Femur (tissue), 1 donor: ENCODE measurements at regions not wholly inside any gene's neighbourhood (a gene's known extent, or its start where the extent isn't known, plus 50 kb on each side); places are given as distances from the start of the nearest gene placed in this dataset.
"Not testable (repeated sequence)": the region's sequence is repeated elsewhere in the genome, so short reads cannot be mapped to it uniquely, and the experiment has no call there.

Experiments
- DNase-seq: peaks from one replicate; pipeline ENCODE4 v3.0.0-alpha.2; 2017

GRCh38 chr7:50251765-50252164 lies 52.8 kb upstream of the IKZF1 start:
- no peak for DNase-seq

- DNase-seq = no peak
These were observed 58.0 kb upstream of the IKZF1 start for GRCh38 chr7:50246551-50246950.

- not testable (repeated sequence) for DNase-seq
These were observed 62.4 kb upstream of the IKZF1 start for GRCh38 chr7:50242111-50242510.

DNA sequence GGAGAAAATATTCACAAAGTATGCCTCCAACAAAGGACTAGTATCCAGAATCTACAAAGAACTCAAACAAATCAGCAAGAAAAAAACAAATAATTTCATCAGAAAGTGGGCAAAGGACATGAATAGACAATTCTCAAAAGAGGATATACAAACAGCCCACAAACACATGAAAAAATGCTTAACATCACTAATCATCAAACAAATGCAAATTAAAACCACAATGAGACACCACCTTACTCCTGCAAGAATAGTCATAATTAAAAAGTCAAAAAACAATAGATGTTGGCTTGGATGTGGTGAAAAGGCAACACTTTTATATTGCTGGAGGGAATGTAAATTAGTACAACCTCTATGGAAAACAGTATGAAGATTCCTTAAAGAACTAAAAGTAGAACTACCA lies 63.8 kb upstream of the IKZF1 start:
- DNase-seq = not testable (repeated sequence)

DNA sequence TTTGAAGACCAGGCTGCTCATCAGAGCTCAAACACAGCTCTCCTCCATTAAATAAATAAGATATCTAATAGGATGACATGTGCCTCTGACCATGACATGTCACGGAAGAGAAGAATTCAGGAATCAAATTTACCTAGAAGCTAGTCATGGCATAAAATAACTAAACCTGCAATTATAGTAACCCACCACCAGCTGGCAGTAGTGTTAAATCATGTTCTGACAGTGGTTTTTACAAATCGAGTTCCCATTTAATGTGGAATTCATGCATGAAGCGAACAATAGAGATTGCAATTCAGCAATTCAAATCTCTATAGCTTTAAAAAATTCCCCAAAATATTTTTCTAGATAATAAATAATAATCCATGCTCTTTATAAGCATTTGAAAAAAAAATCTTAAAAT lies 74.6 kb upstream of the IKZF1 start:
- DNase-seq = no peak

- no peak for DNase-seq
These were observed 76.4 kb upstream of the IKZF1 start for GRCh38 chr7:50228148-50228547.

- DNase-seq = no peak
These were observed 76.8 kb upstream of the IKZF1 start for GRCh38 chr7:50227726-50228125.

DNA sequence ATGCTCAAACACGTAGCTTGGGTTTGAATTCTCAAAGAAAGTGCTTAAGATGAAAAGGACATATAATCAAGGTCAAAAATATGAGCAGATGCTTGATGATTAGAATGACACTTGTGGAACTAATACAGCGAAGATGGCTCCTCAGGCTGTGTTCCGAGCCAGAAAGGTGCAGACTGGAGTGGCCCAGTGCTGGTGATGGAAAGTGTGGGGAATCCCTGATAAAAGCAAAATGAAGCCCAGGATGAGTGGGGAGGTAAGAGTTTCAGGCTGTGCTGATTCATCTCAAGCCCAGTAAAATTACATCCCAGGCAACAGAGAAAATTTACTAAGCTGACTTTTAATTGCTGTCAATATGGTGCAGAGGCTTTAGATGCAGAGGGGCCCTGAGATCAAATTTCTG lies 77.8 kb upstream of the IKZF1 start:
- DNase-seq = no peak

DNA sequence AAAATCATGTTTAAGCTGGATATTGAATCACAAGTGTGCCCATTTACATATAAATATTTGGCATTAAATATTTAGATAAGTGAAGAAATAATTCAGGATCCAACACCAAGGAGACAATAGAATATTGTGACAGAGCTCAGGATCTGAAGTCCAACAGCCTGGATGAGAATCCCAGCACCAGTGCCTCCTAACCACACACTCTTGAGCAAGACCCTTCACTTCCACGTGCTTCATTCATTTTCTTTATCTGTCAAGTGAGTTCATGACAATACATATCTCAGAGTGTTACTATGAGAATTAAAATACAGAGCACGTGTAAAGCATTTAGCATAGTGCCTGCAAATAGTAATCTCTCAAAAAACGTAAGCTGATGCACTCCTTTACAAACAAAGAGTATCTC lies 78.4 kb upstream of the IKZF1 start:
- no peak for DNase-seq

GRCh38 chr7:50221433-50221832 lies 83.1 kb upstream of the IKZF1 start:
- no peak for DNase-seq

DNA sequence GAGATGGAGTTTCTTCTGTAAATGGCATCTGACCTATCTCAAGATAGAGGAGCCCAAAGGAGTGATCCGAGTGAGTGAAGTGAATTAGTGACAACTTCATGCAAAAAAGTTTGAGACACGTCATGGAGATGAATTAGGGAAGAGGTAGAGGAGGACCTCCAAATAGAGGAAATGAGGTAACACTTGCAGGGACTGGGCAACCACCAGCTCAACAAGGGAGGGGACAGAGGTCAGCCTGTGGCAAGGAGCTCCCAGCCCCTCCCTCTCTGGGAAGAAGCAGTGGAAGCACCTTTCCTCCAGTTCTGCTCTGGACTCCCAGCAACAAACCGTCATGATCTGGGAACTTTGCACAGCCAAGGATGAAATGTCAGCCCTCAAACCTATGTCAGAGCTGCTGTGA lies 83.5 kb upstream of the IKZF1 start:
- DNase-seq = no peak

- DNase-seq = no peak
These were observed 84.2 kb upstream of the IKZF1 start for GRCh38 chr7:50220273-50220672.

DNA sequence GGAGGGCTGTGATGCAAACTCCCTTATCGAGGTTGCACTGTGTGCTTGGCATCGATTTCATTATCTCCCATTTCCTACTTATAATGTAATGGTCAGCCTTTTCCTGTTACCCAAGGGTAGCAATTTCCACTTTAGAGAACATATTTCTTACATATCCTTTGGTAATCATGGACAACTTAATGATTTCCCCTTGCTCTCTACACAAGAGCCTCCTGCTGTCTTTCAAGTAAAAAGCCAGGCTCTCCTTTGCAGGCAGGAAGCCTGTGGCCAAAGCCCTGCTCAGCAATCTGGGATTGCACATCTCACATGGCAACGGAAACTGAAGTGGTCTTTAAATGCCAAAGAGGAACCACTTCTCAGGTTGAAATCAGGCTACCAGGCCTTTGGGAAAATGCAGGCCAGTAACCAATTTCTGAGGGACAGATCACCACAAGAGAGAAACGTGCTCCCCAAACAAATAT lies 86.7 kb upstream of the IKZF1 start:
- DNase-seq = no peak

DNA sequence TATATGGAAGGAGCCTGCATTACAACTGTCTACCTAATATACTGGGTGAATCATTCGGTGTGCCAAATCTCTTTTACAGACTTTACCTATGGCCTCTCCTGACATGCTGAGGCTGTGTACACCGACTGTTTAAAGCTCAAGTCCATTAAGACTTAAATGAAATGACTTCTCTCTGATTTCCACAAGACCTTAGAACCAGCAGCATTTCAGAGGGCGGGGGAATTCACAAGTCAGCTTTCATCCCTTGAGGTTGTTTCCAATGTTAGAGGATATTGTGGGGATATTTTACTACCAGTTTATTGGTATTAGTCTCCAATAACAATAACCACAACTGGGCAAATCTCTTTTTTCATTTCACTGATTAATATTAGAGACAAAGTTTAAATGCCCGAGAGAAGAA lies 87.1 kb upstream of the IKZF1 start:
- DNase-seq = no peak

GRCh38 chr7:50216626-50217025 lies 87.9 kb upstream of the IKZF1 start:
- DNase-seq = no peak

DNA sequence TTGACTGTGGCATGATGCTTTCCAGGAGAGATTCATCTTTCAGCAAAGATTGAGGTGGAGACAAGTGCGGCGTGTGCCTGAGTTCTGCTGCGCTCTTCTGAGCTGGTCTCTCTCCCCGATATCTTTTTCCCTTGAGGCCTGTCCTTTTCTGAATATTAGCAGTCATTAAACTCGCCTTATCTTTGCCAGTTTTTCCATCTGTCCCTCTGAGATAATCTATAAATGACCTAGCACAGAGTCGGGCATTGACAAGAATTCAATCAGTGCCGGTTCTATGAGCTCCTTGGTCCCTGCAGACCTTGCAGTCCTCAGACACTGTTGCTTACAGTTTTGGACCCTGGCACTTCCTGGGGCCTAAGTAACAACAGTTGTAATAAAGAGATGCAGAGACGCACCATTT lies 89.7 kb upstream of the IKZF1 start:
- DNase-seq = no peak

- DNase-seq = no peak
These were observed 90.3 kb upstream of the IKZF1 start for GRCh38 chr7:50214126-50214670.

DNA sequence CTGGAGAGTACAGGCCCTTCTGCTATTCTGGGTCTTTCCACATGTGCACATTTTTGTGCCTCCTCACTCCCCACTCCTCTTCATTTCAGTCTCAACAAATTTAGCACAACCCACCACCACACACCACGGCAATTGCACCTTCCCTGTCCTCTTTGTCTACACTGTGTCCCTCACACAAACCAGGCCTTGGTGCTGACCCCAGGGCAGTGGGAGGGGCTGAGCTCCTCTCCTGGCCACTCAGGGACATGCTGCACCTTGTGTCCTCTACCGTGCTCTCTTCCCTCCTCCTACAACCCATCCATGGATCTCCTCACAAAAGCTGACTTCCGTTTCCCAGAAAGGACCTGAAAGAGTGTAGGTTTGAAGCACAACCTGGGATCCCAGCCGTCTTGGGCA lies 90.9 kb upstream of the IKZF1 start:
- DNase-seq = no peak

DNA sequence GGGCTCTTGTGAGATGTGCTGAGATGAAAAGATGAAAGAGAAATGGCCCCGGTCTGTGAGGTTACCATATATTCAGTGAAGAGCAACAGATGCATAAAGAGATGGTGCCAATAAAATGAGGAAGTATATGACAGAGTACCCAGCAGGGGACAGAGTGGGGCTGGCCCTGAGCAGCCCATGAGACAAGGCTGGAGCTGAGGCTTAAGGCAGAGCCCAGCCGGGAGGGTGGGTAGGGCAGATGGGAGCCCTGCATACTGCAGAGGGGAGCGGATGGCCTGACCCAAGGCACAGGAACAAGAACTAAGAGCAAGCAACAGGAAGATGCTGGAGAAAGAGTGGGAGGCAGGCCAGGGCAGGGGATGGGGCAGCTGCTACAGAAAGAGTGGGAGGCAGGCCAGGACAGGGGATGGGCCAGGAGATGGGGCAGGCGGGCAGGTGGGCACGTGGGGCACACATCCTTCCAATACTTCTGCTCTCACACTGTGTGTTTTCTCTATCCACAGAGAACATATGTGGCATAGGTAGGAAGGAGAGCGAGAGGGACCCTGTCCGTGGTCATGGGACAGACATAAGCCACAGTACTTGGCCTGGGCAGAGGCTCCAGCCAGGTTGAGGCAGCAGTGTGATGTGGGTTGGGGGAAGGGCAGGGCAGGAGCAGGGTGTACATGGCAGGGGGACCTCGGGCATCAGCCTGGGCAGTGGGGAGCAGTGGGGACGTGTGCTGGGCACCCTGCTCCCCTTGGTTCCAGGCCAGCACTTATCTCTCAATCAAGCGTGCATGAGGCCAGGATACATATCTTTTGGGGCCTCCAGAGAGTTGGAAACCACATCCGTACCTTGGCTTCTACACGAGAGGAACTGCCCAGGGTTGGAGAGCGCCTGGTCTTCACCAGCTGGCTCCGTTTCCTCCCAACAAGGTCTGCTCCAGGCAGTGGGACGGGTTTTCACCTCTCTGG lies 91.6 kb upstream of the IKZF1 start:
- no peak for DNase-seq

- no peak for DNase-seq
These were observed 92.5 kb upstream of the IKZF1 start for GRCh38 chr7:50212016-50212325.

DNA sequence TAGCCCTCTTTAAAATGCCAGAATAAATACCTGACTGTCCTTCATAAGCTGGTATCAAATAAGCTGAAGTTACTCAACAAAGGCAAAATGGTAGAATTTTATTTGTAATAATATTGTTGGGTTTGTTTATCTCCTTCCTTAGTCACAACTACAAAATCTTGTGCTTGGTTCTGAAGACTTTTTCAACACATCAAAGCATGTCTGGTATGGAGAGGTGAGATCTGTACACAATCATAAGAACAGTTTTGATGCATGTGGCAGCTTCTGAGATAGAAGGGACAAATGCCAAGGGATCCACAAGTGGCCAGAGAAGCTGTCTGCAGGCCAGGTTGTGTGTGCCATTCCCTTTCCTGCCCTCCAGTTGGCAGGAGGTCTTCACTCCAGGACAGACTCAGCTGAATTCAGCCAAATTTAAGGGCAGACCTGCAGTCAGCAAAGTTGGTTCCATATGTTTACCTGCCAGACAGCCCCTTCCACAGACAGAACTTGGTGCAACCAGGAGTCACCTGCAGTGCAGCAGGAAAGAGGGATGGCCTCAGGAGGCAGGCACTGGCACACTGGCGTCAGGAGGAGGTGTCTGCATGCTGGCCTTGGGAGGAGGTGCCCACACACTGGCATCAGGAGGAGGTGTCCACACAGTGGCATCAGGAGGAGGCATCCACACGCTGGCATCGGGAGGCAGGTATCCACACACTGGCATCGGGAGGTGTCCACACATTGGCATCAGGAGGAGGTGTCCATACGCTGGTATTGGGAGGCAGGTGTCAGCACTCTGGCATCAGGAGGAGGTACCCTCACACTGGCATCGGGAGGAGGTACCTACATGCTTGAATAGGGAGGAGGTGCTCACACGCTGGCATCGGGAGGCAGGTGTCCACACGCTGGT lies 93.1 kb upstream of the IKZF1 start:
- no peak for DNase-seq

DNA sequence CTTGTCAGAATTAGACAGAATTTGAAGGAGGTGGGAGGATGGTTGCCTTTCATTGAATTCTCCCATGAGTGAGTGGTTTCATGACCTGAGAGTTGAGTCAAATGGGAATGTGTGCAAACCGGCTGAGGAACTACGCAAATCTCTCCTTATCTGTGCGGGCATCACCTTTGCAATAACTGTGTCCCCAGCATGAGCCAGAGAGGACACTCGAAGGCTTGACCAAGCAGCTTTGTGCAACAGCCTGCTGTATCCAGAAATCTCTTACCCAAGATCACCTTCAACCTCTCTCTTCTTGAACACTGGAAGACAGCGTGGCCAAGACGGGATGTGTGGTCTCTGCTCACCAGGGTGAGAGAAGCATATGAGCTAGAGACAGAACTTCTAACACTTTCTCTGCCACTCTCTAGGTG lies 93.8 kb upstream of the IKZF1 start:
- DNase-seq = no peak

DNA sequence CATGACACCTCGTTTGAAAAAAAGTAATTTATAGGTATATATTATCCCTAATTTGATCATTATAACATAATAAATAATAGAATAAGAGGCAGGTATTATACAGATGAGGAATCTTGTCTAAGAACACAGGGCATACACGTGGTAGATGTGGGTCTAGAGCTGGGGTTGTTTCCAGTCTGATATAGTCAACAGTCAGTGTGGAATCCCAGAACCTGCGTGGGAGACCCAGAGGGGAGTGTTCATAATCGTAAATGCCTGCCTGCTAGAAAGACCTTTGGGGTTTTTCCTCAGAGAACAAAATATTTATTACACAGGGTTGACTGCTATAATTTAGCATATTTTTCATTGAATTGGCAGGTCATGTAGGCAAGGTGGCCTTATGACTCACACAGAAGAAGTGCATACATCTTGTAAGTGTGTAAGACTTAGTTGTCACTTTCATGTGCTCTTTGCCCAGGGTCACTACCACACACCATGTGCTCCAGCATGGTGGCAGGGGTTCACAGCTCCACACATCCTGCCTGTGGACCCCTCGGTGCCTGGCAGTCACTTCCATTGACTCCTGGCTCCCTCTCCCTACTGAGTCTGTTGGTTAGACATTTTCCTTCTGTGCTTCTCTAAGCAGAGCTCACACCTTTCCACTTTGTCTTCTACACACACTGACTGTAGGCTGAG lies 94.9 kb upstream of the IKZF1 start:
- no peak for DNase-seq
